HG03095 (cell line): ENCODE measurements at regions not wholly inside any gene's neighbourhood (a gene's known extent, or its start where the extent isn't known, plus 50 kb on each side); places are given as distances from the start of the nearest gene placed in this dataset.

Experiments used
- ATAC-seq: cut with Tn5 transposase; IDR thresholded peaks from one replicate; pipeline ENCODE4 v1.9.1; 2021; ENCODE audit warnings: moderate library complexity; ENCODE audit not compliant: unreplicated experiment

- ATAC-seq, result no peak
Observed at GRCh38 chr7:156162451-156162850, 350.2 kb upstream of the SHH start.

DNA sequence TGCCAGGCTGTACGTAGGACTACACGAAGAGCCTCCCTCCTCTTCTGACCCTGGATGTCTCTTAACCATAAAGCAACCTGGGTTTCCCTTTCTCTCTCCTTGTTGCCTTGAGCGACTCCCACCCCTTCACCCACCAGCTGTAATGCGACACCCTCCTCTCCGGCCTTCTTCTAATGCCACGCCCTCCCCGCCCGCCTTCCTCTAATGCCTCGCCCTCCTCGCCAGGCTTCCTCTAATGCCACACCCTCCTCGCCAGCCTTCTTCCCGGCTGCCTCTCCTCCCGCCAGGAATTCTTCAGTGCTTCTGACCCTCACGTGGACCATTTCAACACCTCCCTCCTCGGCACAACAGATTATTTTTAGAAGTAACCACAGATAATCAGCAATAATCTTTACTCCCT is 348.5 kb upstream of the SHH start:
- ATAC-seq, result no peak

- ATAC-seq, result no peak
Observed at GRCh38 chr7:156158693-156159092, 346.4 kb upstream of the SHH start.

GRCh38 chr7:156158213-156158612 is 345.9 kb upstream of the SHH start:
- no peak for ATAC-seq

GRCh38 chr7:156157409-156158012 is 345.2 kb upstream of the SHH start:
- no peak for ATAC-seq

DNA sequence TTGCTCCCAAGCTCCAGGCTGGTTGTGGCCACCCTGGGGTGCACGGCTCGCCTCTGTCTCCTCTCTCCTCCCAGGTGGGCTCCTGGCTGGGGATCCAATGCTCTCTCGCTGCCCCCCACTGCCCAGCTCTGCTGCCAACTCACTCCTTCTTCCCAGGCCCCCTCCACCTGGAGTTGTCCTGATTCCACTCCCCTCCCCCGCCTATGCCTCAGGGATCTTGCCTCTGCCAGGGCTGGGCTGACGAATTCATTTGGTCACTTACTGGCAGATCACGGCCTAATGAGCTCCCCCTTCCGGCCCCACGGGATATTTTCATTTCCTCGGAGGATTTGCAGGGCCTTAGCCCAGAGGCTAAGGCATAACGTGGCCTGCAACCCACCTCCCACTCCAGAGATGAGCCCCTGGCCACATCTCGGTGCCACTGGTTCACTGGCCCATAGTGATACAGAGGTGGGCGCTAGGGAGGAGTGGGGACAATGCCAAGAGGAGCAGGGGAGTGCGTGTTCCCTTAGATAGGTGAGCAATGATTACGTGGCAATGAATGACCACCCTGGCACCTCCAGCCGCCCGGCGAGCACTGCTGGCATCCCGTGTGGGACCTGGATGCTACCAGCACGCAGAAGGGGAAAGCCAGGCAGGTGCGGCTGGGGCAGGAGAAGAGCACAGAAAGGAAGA is 344.6 kb upstream of the SHH start:
- ATAC-seq, result no peak

- no peak for ATAC-seq
Observed at GRCh38 chr7:156155988-156156733, 343.9 kb upstream of the SHH start.

DNA sequence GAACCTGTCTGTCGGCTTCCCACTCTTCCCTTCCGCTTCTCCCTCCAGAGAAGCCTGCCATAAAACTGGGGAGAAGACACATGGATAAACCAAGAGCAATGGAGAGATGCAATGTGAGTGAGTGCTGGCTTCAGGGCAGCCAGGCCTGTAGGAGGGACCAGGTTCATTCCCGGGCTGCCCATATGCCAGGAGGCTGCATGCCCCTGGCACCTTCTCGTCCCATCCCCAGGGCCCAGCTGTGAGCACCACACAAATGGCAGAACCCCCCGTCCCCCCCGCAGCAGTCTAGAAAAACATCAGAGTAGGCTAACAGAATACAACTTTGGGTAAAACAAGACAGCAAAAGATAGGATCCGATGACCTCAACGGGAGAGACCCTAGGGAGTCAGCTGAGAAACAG is 341.3 kb upstream of the SHH start:
- ATAC-seq, result no peak

- no peak for ATAC-seq
Observed at GRCh38 chr7:156152390-156152789, 340.1 kb upstream of the SHH start.

DNA sequence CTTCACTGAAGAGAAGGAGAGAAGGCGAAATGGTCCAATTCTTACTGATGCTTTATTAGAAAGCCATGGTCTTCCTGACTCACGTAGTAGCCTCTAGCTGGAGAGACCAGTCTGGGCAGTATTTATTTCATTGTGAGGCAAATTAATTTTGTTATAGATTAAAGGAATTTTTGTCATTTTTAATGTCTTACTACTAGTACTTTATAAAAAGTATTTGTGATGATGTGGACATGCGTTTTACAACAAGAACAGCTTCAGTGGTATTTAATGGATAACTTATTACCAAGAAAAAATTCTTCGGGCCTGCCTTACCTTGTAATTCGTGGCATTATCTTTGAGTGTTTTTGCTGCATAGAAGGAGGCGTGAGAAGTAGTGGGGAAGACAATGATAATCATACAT is 339.4 kb upstream of the SHH start:
- ATAC-seq, result no peak

DNA sequence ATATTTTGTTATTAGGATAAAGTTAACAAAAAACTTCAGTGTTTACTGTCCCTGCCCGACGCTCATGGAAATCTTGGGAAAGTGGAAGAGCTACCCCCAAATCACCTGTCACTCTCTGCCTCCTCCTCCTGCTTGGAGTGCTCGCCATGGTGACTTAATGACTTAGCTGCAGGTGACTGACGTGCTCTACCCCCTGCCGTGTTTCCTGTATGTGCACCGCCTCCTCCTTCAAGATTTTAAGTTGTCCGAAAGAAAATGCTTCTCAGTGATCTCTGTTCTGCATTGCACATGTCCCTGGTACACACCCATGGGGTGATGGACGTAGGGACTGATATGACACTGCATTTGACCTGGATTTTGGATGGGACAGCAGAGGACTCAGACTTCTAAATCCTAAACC is 338.8 kb upstream of the SHH start:
- ATAC-seq, result no peak

DNA sequence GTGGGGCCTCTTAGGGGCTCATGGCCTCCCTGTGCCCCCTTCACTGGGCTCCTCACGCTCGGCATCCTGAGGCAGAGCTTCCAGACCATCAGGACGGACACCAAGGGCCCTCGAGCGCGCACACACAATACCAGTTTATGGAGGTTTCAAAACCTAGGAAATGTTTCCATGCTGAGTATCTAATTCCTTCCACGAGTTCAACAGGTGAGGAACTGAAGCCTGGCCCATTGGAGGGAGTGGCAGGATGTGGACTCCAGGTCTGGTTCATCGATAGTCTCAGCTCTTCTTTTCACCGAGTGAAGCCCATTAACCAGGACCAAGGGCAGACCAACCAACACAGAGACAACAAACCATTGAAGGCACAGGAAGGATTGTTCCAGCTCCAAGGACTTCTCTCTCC is 336.7 kb upstream of the SHH start:
- no peak for ATAC-seq

DNA sequence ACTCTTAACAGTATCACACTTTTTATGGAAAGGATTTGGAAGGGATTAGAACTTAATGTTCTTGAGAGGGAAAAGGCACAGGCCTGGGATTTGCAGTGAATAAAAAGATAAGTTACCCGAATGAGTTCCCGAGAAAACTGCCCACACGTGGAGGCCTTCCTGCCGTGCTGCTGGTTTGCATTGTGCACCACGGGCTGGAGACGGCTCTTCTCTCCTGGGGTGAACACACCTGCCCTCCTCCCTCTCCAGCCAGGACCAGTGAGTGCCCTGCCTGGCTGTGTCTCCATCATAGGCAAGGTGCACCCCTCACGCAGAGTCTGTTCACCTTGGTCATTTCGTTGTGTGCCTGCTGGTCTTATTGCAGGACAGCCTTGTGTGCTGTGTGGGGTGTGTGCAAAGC is 336.3 kb upstream of the SHH start:
- ATAC-seq, result no peak

GRCh38 chr7:156147756-156148504 is 335.7 kb upstream of the SHH start:
- ATAC-seq, result no peak

- no peak for ATAC-seq
Observed at GRCh38 chr7:156147104-156147503, 334.8 kb upstream of the SHH start.

GRCh38 chr7:156145996-156146395 is 333.7 kb upstream of the SHH start:
- no peak for ATAC-seq

DNA sequence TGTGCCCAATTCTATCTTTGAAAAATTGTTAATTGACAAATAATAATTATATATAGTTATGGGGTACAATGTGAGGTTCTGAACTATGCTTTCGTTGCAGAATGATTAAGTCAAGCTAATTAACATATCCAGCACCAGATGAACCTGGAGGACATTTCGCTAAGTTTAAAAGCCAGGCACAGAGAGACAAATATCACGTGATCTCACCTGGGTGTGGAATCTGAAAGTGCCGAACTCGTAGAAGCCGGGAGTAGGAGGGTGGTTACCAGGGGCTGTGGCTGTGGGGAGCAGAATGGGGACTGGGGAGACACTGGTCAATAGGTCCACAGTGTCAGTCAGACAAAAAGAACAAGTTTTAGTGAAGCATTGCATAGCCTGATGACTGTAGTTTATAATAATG is 332.9 kb upstream of the SHH start:
- ATAC-seq, result no peak

- no peak for ATAC-seq
Observed at GRCh38 chr7:156143683-156144082, 331.4 kb upstream of the SHH start.

DNA sequence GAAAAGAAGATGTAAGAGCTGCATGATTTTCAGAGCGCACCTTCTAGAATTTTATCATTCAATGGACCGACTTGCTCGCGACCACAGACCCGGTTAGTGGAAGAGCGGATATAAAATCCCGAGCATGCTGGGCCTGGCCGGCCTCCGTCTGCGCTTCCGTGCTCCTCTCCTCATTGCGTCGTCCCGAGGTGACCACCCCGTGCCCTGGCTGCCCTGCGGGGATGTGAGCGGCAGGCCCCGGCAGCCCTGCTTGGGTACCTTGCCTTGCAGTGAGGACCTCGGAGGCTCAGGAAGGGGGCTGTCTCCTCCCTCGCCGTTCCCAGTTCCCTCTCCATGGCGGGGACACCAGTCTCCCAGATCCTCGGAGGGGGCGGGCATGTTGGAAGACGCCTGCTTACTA is 330.9 kb upstream of the SHH start:
- ATAC-seq, result no peak

GRCh38 chr7:156141941-156142340 is 329.7 kb upstream of the SHH start:
- no peak for ATAC-seq

- no peak for ATAC-seq
Observed at GRCh38 chr7:156140896-156141295, 328.6 kb upstream of the SHH start.

GRCh38 chr7:156140447-156140846 is 328.2 kb upstream of the SHH start:
- ATAC-seq, result no peak
